B cell (primary cell): ENCODE measurements at regions not wholly inside any gene's neighbourhood (a gene's known extent, or its start where the extent isn't known, plus 50 kb on each side); places are given as distances from the start of the nearest gene placed in this dataset.

Source experiments
- ATAC-seq: fragments of 200-7000 bp; cut with Tn5 transposase; one replicate; pipeline ENCODE4 v1.10.0; 2021; ENCODE audit warnings: low read depth, mild to moderate bottlenecking, moderate number of reproducible peaks, moderate library complexity
- CTCF ChIA-PET: fragments of 350-600 bp; sonication (Branson Sonifier 250); formaldehyde crosslinking; loops from one replicate; lab custom pipeline; 2021; ENCODE audit warnings: antibody characterized with exemption, inconsistent platforms; lab: Charles Lee
- POLR2A ChIA-PET: fragments of 350-600 bp; sonication (Branson Sonifier 250); formaldehyde crosslinking; loops from one replicate; lab custom pipeline; 2021; ENCODE audit warnings: antibody characterized with exemption; lab: Charles Lee
- DNase-seq: peaks from one replicate; pipeline ENCODE4 v3.0.0; 2013
- H2AFZ ChIP-seq: 2 replicates; pipeline ENCODE4 v1.6.1; 2012; ENCODE audit warnings: mild to moderate bottlenecking, low read depth, low read length; ENCODE audit not compliant: insufficient read depth, poor library complexity, severe bottlenecking
- H3K27ac ChIP-seq, 2 donors: 1 replicate in 1 of 2; 2 replicates in 1 of 2; pipeline ENCODE4 v1.5.1; 2012 to 2013; ENCODE audit warnings: low read length in 2 of 2, mild to moderate bottlenecking in 2 of 2, moderate library complexity in 1 of 2
- H3K27me3 ChIP-seq, 4 experiments: fragments of 200-600 bp in 1 of 4; sonication (generic) in 1 of 4; replicated peaks in 1 of 4; 1 replicate in 2 of 4; 2 replicates in 2 of 4; pipeline versions ENCODE4 v1.6.1 to v1.7.0; 2013 to 2016; ENCODE audit warnings: low read length in 3 of 4, mild to moderate bottlenecking in 2 of 4, mixed read lengths in 1 of 4, moderate library complexity in 1 of 4; ENCODE audit not compliant: insufficient read depth in 4 of 4, control insufficient read depth in 3 of 4; ENCODE audit errors: control extremely low read depth in 1 of 4
- H3K36me3 ChIP-seq, 2 experiments: replicated peaks in 1 of 2; 1 replicate in 1 of 2; 2 replicates in 1 of 2; pipeline versions ENCODE4 v1.6.1 to v1.7.1; 2013; ENCODE audit warnings: low read length in 1 of 2; ENCODE audit not compliant: insufficient read depth in 2 of 2, control insufficient read depth in 1 of 2; ENCODE audit errors: control extremely low read depth in 1 of 2, extremely low read depth in 1 of 2
- H3K4me1 ChIP-seq, 2 donors: fragments of 200-600 bp in 1 of 2; sonication (generic) in 1 of 2; 1 replicate in 1 of 2; 2 replicates in 1 of 2; pipeline versions ENCODE4 v1.5.1 to v1.6.1; 2013 to 2017; ENCODE audit warnings: low read length in 2 of 2; ENCODE audit not compliant: control insufficient read depth in 2 of 2, insufficient read depth in 2 of 2
- H3K4me2 ChIP-seq: replicated peaks from 2 replicates; pipeline ENCODE3; 2012; ENCODE audit warnings: mild to moderate bottlenecking, low read depth, low read length; ENCODE audit not compliant: poor library complexity, severe bottlenecking
- H3K4me3 ChIP-seq, 5 experiments: fragments of 200-600 bp in 1 of 5; sonication (generic) in 1 of 5; 1 replicate in 3 of 5; 2 replicates in 2 of 5; pipeline versions ENCODE4 v1.5.1 to v1.7.0; 2011 to 2016; ENCODE audit warnings: low read length in 4 of 5, mild to moderate bottlenecking in 4 of 5, low read depth in 2 of 5, control low read depth in 1 of 5, moderate library complexity in 1 of 5; ENCODE audit not compliant: insufficient read depth in 1 of 5; ENCODE audit errors: control extremely low read depth in 1 of 5, extremely low read depth in 1 of 5
- H3K79me2 ChIP-seq: fragments of 200-600 bp; sonication (generic); one replicate; pipeline ENCODE4 v1.6.0; 2016; ENCODE audit warnings: low read length; ENCODE audit not compliant: control insufficient read depth, insufficient read depth
- H3K9ac ChIP-seq: fragments of 200-600 bp; sonication (generic); 2 replicates; pipeline ENCODE4 v1.6.1; 2017; ENCODE audit warnings: mild to moderate bottlenecking, low read length, moderate library complexity
- H3K9me3 ChIP-seq, 3 donors: one replicate each; pipeline versions ENCODE4 v1.6.1 to v1.7.1; 2013; ENCODE audit warnings: low read length in 2 of 3; ENCODE audit not compliant: control insufficient read depth in 2 of 3, insufficient read depth in 1 of 3; ENCODE audit errors: control extremely low read depth in 1 of 3
- H4K20me1 ChIP-seq: 2 replicates; pipeline ENCODE4 v1.6.0; 2012; ENCODE audit warnings: mild to moderate bottlenecking, low read length; ENCODE audit not compliant: insufficient read depth, control insufficient read depth, poor library complexity, severe bottlenecking
- H3K27ac Mint-ChIP-seq: one replicate; pipeline ENCODE4 v1.8.0; 2021; ENCODE audit warnings: mixed read lengths
- H3K27me3 Mint-ChIP-seq: one replicate; pipeline ENCODE4 v1.8.0; 2021; ENCODE audit warnings: mixed read lengths
- H3K4me1 Mint-ChIP-seq: one replicate; pipeline ENCODE4 v1.8.0; 2021; ENCODE audit warnings: mixed read lengths
- H3K4me3 Mint-ChIP-seq: one replicate; pipeline ENCODE4 v1.8.0; 2021; ENCODE audit warnings: mixed read lengths
- H3K9me3 Mint-ChIP-seq: one replicate; pipeline ENCODE4 v1.8.0; 2022; ENCODE audit warnings: mixed read lengths; ENCODE audit not compliant: insufficient read depth
- CTCF ChIP-seq: fragments of 200-600 bp; IDR thresholded peaks from one replicate; pipeline ENCODE4 v1.8.0; 2022; ENCODE audit warnings: antibody characterized with exemption, mild to moderate bottlenecking
- EZH2 ChIP-seq: IDR thresholded peaks from 2 replicates; pipeline ENCODE4 v1.6.1; 2012; ENCODE audit warnings: borderline replicate concordance, low read depth, mild to moderate bottlenecking, moderate library complexity, low read length; ENCODE audit not compliant: insufficient read depth, poor library complexity, severe bottlenecking
- WGBS: methylation state at CpG from one replicate; pipeline ENCODE4 v1.1.5; 2013; ENCODE audit warnings: missing lambda C conversion rate; ENCODE audit not compliant: insufficient coverage; 5-methylcytosine and 5-hydroxymethylcytosine counted together
- intact Hi-C: fragments of 100-400 bp; cut with micrococcal nuclease; formaldehyde crosslinking; loops from one replicate; pipeline ENCODE4 v1.10.0; 2022

GRCh38 chr1:194466706-194467105 lies 1280.3 kb upstream of the B3GALT2 start:
- no peak overlapping the region for H3K9ac ChIP-seq
- CTCF ChIA-PET: no interaction called here
- H3K4me2 ChIP-seq: no peak overlapping the region
- no peaks in the 10 kb centered on the region for H3K4me1 Mint-ChIP-seq
- POLR2A ChIA-PET: no interaction called here
- H3K4me3 ChIP-seq: no peak overlapping the region
- no peak for TF ChIP-seq EZH2
- TF ChIP-seq CTCF: no peak
- no peaks in the 10 kb centered on the region for H3K9me3 Mint-ChIP-seq
- H4K20me1 ChIP-seq: no peaks in the 10 kb centered on the region
- no peaks in the 10 kb centered on the region for H3K79me2 ChIP-seq
- H3K27me3 Mint-ChIP-seq: no peaks in the 10 kb centered on the region
- no peaks in the 10 kb centered on the region for H3K27me3 ChIP-seq
- no peaks in the 10 kb centered on the region for H3K36me3 ChIP-seq
- no peak overlapping the region for H3K27ac ChIP-seq
- no peak for ATAC-seq
- H3K4me1 ChIP-seq: no peaks in the 10 kb centered on the region
- 75% methylated on average over 4 of the region's 4 CpGs for WGBS
- no peak overlapping the region for H2AFZ ChIP-seq
- H3K4me3 Mint-ChIP-seq: no peak overlapping the region
- intact Hi-C loops: no loop called here
- H3K9me3 ChIP-seq: peaks cover 0 to 2% (median 0%) of the 10 kb centered on the region in 3 donors
- no peak overlapping the region for H3K27ac Mint-ChIP-seq
- no peak for DNase-seq

GRCh38 chr1:194447636-194448035 lies 1261.2 kb upstream of the B3GALT2 start:
- H3K27ac Mint-ChIP-seq: no peak overlapping the region

More at GRCh38 chr1:194447636-194448035, 1261.2 kb upstream of the B3GALT2 start:
- no CpG with 5 or more reads among the region's 2 CpGs for WGBS
- H3K4me3 Mint-ChIP-seq: no peak overlapping the region
- Histone ChIP-seq H4K20me1 (no peaks in the 10 kb centered on the region), H3K27ac (no peak overlapping the region), H3K9me3 (peaks cover 0 to 2% (median 0%) of the 10 kb centered on the region in 3 donors), H2AFZ (no peak overlapping the region), H3K36me3 (no peaks in the 10 kb centered on the region), H3K79me2 (no peaks in the 10 kb centered on the region), H3K4me2 (no peak overlapping the region), H3K27me3 (no peaks in the 10 kb centered on the region), H3K9ac (no peak overlapping the region), H3K4me1 (no peaks in the 10 kb centered on the region), H3K4me3 (no peak overlapping the region)
- H3K27me3 Mint-ChIP-seq: no peaks in the 10 kb centered on the region
- no peaks in the 10 kb centered on the region for H3K4me1 Mint-ChIP-seq
- H3K9me3 Mint-ChIP-seq: no peaks in the 10 kb centered on the region
- ATAC-seq: no peak
- CTCF ChIA-PET: no interaction called here
- intact Hi-C loops: no loop called here
- TF ChIP-seq EZH2 (no peak), CTCF (no peak)
- DNase-seq: no peak
- POLR2A ChIA-PET: no interaction called here
